Stomach (tissue), 4 donors: ENCODE measurements at regions not wholly inside any gene's neighbourhood (a gene's known extent, or its start where the extent isn't known, plus 50 kb on each side); places are given as distances from the start of the nearest gene placed in this dataset.

Experiments
- POLR2A ChIP-seq, 4 donors: fragments of 450-650 bp; IDR thresholded peaks; one replicate each; pipeline ENCODE4 v1.6.1; 2016; ENCODE audit warnings: antibody characterized with exemption in 4 of 4, control low read depth in 2 of 4, mild to moderate bottlenecking in 1 of 4, moderate library complexity in 1 of 4
- POLR2AphosphoS5 ChIP-seq, 3 donors: sonication (generic); formaldehyde crosslinking; IDR thresholded peaks; one replicate each; pipeline ENCODE4 v1.6.1; 2016; ENCODE audit warnings: antibody characterized with exemption in 3 of 3

DNA sequence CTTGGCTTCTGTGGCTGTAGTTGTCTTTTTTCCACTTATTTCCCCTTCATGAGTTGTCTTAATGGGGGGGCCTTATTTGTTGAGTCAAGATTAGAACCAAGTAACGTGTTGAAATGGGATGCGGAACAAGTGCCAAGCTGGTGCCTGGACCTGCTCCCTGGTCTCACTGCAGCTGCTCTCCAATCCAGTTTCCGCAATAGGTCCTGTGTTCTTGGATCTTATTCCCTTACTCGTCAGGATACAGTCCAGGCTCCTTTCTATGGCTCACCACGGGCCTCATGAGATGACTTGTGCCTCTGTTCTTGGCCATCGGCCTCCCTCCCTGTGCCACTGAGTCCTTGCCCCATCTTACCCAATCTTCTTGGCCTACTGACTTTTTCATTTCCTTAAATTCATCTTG, 159.6 kb upstream of the CADM1 start:
- TF ChIP-seq POLR2AphosphoS5 (IDR thresholded peaks at IDR 0.05) (no peak), POLR2A (IDR thresholded peaks at IDR 0.05) (no peak)
